Left colon (tissue), 2 donors: ENCODE measurements at regions not wholly inside any gene's neighbourhood (a gene's known extent, or its start where the extent isn't known, plus 50 kb on each side); places are given as distances from the start of the nearest gene placed in this dataset.
"Not testable (repeated sequence)": the region's sequence is repeated elsewhere in the genome, so short reads cannot be mapped to it uniquely, and the experiment has no call there.

Experiments used
- ATAC-seq: fragments of 200-7000 bp; cut with Tn5 transposase; one replicate; pipeline ENCODE4 v1.9.1; 2020; ENCODE audit warnings: mild to moderate bottlenecking, moderate library complexity
- DNase-seq, 2 donors: peaks; one replicate each; pipeline ENCODE4 v3.0.0-alpha.2; 2020
- intact Hi-C, 2 donors: fragments of 100-400 bp; cut with DNase I in 1 of 2; cut with micrococcal nuclease in 1 of 2; formaldehyde crosslinking; loops; one replicate each; pipeline versions ENCODE4 v1.11.2 to v1.14.0; 2022; cut with DNase I, micrococcal nuclease
- donor health status: DM: no; HTN: no; CAD: no.
- donor health status: DM: yes; HTN: yes; CAD: no.

DNA sequence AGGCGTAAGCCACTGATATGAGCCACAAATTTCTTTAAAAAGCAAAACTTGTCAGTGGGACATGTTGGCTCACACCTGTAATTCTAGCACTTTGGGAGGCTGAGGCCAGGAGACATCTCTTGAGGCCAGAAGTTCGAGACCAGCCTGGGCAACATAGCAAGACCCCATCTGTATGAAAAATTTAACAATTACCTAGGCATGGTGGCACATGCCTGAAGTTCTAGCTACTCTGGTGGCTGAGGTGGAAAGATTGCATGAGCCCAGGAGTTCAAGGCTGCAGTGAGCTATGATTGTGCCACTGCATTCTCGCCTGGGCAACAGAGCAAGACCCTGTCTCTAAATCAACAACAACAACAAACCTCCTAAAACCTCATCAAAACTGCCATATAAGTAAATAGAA lies 147.6 kb upstream of the BARHL2 start:
- DNase-seq (no peak), ATAC-seq (no peak)
- intact Hi-C loops = no loop called here

DNA sequence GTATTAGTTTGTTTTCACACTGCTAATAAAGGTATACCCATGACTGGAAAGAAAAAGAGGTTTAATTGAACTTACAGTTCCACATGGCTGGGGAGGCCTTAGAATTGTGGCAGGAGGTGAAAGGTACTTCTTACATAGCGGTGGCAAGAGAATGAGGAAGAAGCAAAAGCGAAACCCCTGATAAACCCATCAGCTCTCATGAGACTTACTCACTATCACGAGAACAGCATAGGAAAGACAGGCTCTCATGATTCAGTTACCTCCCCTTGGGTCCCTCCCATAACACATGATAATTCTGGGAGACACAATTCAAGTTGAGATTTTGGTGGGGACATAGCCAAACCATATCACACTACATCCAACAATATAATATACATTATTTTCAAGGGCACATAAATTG lies 145.7 kb upstream of the BARHL2 start:
- intact Hi-C loops = no loop called here
- DNase-seq (no peak), ATAC-seq (no peak)

DNA sequence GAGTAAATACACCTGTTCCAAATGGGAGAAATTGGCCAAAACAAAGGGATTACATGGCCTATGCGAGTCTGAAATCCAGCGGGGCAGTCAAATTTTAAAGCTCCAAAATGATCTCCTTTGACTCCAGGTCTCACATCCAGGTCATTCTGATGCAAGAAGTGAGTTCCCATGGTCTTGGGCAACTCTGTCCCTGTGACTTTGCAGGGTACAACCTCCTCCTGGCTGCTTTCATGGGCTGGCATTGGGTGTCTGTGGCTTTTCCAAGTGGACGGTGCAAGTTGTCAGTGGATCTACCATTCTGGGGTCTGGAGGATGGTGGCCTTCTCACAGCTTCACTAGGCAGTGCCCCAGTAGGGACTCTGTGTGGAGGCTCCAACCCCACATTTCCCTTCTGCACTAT lies 144.3 kb upstream of the BARHL2 start:
- ATAC-seq, DNase-seq, intact Hi-C loops: not testable (repeated sequence)

DNA sequence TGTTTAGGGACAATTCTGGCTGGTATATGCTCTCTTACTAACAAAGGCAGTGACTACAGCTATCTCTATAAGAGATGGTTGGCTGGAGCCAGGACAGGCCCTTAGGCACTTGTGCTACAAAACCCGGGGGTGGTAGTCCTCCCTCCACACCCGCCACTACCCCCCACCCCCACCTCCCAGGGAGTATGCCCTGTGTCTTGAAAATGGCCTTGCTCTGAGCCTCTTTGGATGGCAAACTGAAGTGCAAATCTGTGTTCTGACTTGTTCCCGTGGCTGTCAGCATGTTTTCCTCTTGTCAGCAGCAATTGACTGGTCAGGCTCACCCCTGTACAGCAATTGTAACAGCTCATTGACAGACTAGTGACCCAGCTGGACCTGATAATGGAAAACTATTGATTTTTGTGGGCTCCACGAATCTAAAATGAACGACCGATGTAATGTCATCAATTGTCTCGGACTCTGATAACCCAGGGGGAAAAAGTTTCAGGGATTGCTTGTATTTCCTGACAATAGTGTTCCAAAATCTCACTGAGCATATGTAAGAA lies 139.4 kb upstream of the BARHL2 start:
- no peak for DNase-seq
- intact Hi-C loops = no loop called here
- no peak for ATAC-seq

DNA sequence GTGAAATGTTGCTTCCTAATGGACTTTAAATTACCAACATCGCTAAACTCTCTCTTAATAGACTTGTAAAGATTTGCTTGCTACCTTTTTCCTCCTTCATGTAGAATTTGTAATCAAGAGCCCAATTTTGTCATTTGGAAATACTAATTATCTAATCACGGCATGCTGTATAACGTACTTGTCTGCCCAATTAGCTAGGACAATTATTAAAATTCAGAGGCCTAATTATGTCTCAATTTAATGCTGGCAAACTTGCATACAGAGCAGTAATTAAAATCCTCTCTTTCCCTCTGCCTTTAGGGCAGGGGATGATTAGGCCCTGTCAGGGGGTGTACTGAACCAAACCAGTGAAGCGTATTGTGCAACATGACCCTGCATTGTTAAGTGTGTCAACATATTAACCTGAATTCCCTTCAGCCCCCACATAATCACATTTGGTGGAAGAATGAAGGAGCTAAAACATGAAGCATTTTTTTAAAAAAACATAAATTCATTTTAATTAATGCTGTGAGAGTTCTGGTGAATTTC lies 137.4 kb upstream of the BARHL2 start:
- ATAC-seq (no peak), DNase-seq (no peak)
- intact Hi-C loops = no loop called here

DNA sequence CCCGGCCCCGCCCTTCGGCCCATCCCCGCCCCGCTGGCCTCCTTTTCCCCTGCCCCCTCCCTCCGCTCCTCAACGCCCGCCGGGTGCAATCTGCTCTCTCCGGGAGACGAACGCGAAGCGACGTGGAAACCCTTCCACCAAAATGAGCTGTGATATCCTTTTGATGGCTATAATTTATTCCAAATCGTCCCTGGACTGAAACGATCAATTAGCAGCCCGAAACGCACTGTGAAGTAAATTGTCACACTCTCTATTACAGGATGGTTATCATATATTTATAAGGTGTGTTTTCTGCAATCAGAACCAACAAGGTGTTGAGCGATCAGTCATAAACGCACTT lies 134.6 kb upstream of the BARHL2 start:
- DNase-seq (no peak), ATAC-seq (no peak)
- intact Hi-C loops = no loop called here

DNA sequence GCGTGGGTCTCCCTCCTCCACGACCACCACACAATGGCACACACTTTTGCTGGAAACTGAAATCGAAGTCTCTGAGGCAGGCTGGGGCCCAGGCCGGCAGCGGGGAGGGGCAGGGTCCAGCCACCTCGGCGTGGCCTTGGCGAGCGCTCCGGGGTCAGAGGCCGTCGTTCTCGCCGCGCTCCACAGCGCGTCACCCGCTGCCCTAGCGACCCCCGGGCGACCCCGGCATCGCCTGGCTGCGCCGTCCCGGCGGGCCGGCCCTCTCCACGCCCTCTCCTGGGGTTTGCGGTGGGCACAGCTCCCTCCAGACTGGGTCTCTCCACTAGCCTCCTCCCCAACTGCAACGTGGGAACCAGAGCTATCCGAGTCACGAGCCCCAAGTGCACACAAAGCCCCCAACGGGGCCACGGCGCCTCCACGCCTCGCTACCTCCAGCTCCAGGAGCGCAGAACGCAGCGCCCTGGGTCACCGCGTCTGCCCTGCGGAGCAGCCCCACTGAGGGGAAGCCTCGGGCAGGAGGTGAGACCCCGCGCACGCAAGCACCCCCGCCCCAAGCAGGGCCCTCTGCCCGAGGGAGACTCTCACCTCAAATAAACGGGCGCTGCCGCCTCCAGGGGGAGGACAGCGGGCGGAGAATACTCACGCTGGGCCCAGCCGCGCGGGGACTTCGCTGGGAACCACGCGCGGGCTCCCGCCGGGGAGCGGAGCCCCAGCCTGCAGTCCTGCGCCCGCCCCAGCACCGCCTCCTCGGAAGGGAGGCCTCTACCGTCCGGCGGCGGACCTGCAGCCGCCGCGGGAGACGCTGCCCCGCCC lies 134.0 kb upstream of the BARHL2 start:
- intact Hi-C loops = no loop called here

DNA sequence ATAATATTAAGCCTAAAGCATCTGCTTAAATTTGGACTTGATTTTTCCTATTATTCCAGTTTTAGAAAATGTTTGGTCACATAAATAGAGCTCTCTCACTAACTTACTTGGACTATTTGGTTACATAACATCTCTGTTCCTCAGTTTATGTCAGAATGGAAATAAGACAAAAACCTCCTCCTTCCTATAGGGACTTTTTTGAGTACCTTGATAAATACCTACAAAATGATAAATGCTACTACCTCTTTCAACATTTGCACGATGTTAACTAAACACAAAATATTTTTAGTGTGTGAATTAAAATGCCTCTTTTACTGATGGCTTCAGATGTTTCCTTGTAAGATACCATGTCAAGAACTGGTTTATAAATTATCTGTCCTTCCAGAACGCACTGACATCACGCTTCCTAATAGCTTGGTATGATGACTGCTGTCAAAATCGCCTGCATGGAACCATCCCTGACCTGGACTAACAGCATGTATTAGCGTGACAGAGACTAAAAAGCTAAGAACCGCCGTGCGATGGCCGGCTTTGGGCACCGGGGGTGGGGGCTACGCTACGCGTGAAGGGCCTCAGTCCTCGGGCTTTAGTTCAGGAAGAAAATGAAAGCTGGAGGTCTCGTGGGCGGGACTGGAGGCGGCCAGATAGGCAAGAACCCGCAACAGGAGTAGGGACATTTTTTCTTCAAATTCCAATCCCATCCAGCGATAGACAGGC lies 133.2 kb upstream of the BARHL2 start:
- intact Hi-C loops = no loop called here
- ATAC-seq (peak; percentile 16), DNase-seq (peak in 1 of 2 donors; percentile 29)

More for the DNA sequence above, 134.0 kb upstream of the BARHL2 start:
- ATAC-seq (peak; percentile 99), DNase-seq (peak; percentile 72 to 84)

DNA sequence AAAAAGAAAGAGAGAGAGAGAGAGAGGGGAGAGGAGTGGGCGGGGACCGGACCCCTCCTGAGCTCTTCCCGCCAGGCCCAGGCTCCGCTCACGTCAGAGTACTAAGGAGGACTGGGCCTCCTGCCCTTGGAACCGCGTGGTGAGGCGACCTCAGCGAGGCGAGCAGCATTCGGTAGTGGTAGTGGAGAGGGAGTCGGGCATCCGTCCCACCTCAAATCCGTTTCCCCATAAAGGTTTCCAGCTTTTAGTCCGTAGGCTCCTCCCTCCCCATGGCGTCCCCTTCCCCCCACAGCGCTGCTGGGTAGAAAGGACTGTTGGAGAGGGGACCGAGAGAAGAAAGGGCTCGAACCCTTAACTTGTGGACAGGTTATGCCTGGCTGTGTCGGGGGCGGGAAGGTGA lies 124.4 kb upstream of the BARHL2 start:
- no peak for DNase-seq
- intact Hi-C loops = no loop called here
- no peak for ATAC-seq

DNA sequence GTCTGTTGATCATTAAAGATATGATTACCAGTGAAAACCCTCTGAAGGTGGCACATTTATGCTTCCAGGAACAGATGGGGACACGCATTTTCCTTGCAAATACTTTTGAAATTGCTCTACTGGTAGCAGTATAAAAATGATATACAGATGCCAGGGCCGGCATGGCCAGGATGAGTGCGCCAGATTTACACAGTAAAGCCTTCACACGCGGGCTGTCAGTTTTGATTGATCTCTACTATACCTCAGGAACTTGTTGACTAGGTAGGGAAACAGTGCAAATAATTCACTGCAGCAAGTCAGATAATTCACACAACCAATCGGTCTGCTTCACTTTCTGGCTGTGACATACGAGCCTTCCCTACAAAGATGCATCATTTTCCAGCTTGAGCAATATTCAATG lies 123.2 kb upstream of the BARHL2 start:
- no peak for ATAC-seq
- intact Hi-C loops = no loop called here
- DNase-seq = no peak

DNA sequence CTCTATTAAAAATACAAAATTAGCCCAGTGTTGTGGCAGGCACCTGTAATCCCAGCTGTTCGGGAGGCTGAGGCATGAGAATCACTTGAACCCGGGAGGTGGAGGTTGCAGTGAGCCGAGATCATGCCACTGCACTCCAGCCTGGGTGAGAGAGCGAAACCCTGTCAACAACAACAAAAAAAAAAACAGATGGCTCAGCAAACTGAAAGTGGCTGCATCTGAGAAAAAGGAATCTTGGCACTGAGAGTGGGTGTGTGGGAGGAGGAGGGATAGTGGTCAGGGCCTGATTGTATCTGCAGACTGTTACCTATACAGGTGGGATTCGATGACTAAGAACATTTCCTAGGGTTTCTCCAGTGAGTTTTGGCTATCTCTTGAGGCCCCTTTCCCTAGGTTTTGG lies 122.2 kb upstream of the BARHL2 start:
- no peak for DNase-seq
- ATAC-seq = no peak
- intact Hi-C loops = no loop called here

DNA sequence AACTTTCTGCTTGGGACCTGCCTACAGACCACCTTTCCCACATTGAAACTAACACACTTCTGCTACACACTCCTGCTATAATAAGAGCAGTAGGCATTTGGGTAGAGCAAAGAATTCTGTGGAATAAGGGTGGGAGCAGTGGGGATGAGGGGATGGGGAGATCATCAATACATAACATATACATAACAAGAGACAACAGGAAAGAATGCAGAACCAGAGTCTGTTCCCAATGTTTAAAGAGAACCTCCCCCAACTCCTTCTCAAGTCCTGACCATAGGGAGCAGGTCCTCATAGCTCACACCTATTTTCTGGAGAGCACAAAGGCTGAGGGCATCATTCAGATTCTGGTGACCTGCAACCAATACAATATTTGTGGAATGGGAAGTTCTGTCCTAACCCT lies 121.6 kb upstream of the BARHL2 start:
- intact Hi-C loops = no loop called here
- DNase-seq (no peak), ATAC-seq (no peak)

DNA sequence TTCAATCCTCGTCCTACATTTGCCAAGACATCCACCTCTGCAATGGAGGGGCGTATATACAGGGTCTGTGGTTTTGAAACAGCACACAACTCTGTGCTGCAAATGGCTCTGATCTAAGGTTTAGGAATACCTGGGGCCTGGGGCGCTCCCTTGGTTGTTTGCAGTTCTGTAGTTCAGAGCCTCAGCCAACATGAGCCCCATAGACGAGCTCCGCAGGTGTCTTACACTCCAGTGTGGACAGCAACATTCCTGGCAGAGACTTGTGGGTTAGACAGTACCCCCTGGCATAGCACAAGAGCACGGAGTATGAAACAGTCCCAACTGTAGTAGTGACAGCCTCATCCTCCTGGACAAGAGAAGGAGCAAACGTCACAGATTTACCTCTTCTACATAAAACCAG lies 120.3 kb upstream of the BARHL2 start:
- no peak for DNase-seq
- intact Hi-C loops = no loop called here
- no peak for ATAC-seq

DNA sequence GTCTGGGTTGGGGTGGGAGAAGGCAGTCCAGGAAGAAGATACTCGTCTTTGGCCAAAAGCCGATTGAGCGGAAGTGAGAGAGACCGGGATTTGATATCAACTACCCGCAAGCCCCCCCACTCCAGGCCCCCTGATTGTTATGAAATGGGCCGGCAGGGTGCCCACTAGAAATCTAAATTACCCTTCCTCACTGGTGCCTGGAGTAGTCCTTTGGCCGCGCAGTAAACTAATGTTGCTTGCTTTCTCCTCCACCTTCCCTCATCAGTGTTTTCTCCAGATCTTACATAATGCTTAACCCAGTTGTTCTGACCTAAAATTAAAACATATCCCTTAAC lies 119.2 kb upstream of the BARHL2 start:
- intact Hi-C loops = no loop called here
- ATAC-seq (no peak), DNase-seq (no peak)

DNA sequence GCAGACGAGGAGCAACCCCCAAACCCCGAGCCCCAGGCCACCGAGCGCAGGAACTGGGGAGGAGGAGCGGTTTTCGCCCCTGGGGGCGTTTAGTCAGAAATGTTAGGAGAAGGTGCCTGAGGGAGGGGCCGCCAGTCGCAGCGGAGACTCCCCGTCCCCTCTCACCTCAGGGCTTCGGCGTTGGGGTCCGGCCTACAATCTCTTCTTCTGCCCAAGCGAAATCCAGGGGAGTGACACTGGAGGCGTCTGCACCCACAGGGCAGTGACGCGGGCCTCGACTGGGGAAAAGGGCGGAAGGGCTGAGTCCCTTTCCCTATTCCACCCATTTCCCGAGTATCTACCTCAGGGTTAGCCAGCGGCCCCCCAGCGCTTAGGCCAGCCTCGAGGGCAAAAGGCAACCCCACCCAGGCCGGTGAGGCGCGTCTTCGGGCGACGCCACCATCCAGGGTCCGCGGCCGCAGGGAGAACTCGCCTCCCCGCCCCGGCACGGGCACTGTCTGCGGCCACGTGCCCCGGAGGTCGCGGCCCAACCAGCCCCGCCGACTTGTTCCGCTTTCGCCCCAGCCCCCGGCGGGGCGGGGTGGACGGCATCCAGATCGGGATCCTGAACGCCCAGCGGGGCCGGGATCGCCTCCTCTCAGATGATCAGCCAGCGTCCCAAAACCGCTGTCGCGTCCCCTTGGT lies 118.7 kb upstream of the BARHL2 start:
- peak; percentile 21 for ATAC-seq
- intact Hi-C loops = no loop called here
- peak in 1 of 2 donors; percentile 14 for DNase-seq

DNA sequence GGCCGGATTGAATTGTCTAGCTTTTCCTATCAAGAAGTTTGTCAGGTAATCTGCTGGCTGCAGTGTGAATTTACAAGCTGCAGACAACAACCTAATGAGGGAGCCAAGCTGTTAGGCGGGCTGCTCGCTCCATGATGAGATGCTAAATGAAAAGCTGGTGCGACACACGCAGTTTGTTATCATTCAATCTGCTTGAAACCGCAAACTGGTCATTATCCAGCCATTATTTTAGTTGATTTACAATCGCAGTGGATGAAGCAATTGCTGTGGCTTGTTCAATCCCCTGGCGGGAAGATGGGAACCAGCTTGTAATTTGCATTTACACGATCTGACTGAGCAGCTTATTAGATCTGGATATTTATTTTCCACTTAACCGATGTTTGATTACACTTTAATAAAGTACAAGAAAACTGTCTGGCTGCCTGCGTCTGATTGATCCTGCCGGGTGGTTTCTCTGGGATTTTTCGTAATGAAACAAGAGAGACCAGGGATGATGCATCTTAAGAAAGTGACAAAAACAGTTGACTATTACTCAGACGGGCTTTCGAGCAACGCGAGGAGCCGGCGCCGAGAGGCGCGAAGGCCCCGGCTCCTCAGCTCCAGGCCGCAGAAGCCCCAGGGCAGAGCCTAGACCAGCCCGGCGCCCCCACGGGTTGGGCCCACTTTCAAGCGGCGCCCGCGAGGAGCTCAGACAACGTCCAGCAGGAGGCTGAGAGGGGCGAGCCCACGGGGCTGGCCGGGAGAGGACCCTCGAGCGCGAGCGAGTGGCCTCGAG lies 118.0 kb upstream of the BARHL2 start:
- intact Hi-C loops = no loop called here
- no peak for ATAC-seq

DNA sequence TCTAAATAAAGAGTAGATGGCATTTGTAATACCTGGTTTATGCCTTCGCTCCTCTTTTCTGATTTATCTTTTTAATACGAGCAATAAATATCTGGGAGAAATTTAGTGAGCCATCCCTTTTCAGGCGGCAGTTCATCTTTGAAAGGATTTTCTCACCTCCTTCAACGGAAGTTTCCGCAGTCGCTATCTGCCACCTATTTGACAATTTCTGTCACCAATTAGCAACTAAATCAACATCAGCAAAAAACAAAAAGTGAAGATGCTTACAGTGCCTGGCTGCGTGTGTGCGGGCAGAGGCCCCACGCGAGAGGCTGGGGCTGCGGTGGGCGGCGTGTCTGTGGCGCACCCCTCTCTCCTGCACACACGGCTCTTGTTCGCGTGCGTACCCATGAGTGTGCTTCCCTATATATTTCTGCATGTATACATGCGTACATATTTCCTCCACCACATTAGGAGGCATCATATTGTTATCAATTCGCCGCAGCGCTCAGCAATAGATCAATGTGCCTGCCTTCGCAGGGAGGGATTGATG lies 117.3 kb upstream of the BARHL2 start:
- no peak for ATAC-seq
- intact Hi-C loops = no loop called here

More for the DNA sequence above, 118.0 kb upstream of the BARHL2 start:
- DNase-seq = no peak

DNA sequence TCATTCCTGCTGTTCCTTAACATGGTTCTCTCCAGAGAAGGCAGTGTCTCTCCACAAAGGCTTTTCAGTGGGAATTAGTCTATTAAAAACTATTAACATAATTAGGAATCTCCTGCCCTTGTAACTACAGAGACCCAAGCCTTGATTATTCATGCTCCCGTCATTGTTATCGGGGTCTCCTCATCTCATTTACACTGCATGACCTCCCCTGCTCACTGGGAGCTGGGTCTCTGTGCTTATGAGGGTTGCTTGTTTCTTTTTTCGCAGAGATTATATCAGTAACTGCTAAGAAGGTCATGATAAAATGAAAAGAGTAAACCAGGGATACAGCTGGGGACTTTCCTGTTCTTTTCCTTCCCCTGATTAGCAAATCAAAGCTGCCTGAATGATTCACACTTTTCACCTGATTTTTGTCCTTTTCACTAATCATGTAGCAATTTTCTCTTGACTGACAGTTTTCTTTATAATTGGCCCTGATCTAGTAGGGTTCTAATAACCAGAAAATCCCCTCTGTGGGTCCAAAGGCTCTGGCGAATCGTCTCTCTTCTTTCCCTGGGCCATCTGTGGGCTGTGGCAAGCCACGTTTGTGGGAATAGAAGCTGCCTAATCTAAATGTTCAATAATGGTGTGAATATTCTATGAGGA lies 116.5 kb upstream of the BARHL2 start:
- DNase-seq (no peak), ATAC-seq (no peak)
- intact Hi-C loops = no loop called here

More for the DNA sequence above, 117.3 kb upstream of the BARHL2 start:
- DNase-seq = no peak
